GM12875 (cell line): ENCODE measurements at regions not wholly inside any gene's neighbourhood (a gene's known extent, or its start where the extent isn't known, plus 50 kb on each side); places are given as distances from the start of the nearest gene placed in this dataset.

Experiments used
- H3K4me3 ChIP-seq: one replicate; pipeline ENCODE4 v1.5.1; 2011; ENCODE audit warnings: low read depth, low read length, control low read depth
- CTCF ChIP-seq: IDR thresholded peaks from 2 replicates; pipeline ENCODE4 v1.5.1; 2011; ENCODE audit warnings: low read depth, mild to moderate bottlenecking, control low read depth, inconsistent platforms, low read length, moderate library complexity, borderline replicate concordance; ENCODE audit not compliant: insufficient read depth

GRCh38 chr4:104940927-104941326 is 205.7 kb upstream of the TET2 start:
- no peak overlapping the region for H3K4me3 ChIP-seq
- no peak for TF ChIP-seq CTCF

- no peak for TF ChIP-seq CTCF
- H3K4me3 ChIP-seq, result no peak overlapping the region
Observed at GRCh38 chr4:104941661-104942062, 205.0 kb upstream of the TET2 start.

GRCh38 chr4:104942990-104943743 is 203.5 kb upstream of the TET2 start:
- H3K4me3 ChIP-seq, result no peak overlapping the region
- no peak for TF ChIP-seq CTCF

GRCh38 chr4:104944596-104944995 is 202.1 kb upstream of the TET2 start:
- no peak overlapping the region for H3K4me3 ChIP-seq
- TF ChIP-seq CTCF, result no peak

- H3K4me3 ChIP-seq, result no peak overlapping the region
- no peak for TF ChIP-seq CTCF
Observed at GRCh38 chr4:104964410-104965175, 182.1 kb upstream of the TET2 start.

- no peak for TF ChIP-seq CTCF
- no peak overlapping the region for H3K4me3 ChIP-seq
Observed at GRCh38 chr4:104966349-104967033, 180.2 kb upstream of the TET2 start.
